HG03432 (cell line): ENCODE measurements at regions not wholly inside any gene's neighbourhood (a gene's known extent, or its start where the extent isn't known, plus 50 kb on each side); places are given as distances from the start of the nearest gene placed in this dataset.

Experiments used
- ATAC-seq: cut with Tn5 transposase; IDR thresholded peaks from one replicate; pipeline ENCODE4 v1.9.1; 2021; ENCODE audit warnings: mild to moderate bottlenecking, moderate library complexity; ENCODE audit not compliant: unreplicated experiment

DNA sequence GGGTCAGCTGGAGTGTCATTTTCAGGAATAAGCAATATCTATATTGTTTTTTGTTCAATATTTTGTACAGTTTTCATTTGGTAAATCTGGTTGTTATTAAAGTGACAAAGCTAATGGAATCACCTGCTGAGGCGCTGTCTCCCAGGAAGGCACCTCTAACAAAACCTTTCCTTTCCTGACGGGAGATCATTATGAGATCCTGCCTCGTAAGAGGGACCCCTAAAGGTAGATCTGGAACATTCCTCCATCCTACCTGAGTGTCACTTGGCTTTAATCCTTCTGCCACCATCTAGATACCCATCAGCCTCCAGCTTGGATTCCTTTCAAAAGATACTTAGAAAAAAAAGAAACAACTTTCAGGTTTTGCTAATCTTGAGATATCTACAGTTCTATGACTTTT lies 157.7 kb downstream of the FAT3 start:
- ATAC-seq: no peak

DNA sequence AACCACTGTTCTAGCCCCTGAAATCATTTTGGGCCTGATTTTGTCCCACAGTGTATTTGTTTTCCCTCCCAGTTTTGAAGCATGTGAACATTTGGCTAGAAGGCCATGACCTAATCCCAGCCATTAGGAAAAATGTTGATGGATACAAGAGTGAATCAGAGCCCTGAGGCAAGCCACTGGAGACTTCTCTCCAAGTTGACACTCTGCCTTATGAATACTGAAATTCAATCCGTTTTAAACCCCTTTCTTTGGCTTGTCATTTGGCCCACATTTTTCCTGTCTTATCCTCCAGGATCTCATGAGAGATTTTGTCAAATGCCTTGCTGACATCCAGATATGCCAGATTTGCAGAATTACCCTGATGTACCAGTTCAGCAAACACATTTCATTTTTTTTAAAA lies 158.8 kb downstream of the FAT3 start:
- no peak for ATAC-seq

DNA sequence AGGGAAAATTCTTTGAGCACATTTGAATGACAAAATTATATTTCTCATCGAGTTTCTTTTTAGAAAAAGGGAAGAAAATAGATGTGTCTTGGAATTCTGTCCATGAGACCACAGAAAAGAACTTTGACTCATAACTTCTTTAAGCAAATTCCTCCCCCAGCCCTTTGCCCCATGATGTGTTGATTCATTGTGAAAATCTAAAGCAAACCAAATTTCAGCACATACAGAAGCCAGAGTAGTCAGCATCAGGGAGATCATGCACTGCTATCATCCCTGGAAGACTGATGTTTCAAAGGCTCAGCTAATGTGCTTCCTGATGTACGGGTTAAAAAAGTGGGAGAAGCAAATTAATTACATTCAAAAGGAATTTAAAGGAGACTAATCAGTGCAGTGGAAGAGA lies 159.7 kb downstream of the FAT3 start:
- ATAC-seq: no peak

DNA sequence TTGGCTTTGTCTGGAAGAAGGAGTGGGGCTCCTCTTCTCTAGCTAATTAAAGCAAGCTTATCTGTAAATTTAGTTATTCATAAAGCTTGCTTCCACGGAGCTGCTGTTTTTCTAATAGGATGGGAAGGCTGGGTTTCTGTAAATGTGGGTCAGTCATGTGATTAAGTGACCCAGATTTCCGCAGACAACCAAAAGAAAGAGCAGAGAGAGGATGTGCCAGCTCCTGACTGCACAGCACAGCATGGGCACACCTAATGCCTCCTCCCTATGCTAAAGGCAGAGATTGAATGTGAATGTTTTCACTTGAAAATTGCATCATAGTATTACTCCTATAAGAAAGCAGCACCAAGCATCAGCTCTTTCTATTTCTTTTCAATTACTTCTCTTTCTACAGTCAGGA lies 160.2 kb downstream of the FAT3 start:
- ATAC-seq: no peak

DNA sequence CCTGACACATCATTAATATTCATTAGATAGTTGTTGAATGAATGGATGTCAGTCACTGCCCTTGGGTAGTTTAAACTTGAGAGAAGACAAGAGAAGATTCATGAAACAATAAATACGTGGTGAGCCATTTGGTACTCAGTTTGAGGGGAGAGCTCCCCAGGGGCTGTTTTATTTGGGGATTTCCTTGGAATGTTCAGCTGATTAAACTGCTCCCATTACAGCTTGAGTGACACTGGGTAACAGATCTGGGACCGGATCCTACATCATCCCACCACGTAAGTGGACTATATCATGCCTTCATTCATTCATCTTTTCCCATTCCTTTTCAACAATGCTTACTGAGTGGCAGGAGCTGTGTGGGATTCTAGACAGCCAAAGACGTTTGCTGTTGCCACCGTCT lies 162.0 kb downstream of the FAT3 start:
- no peak for ATAC-seq

DNA sequence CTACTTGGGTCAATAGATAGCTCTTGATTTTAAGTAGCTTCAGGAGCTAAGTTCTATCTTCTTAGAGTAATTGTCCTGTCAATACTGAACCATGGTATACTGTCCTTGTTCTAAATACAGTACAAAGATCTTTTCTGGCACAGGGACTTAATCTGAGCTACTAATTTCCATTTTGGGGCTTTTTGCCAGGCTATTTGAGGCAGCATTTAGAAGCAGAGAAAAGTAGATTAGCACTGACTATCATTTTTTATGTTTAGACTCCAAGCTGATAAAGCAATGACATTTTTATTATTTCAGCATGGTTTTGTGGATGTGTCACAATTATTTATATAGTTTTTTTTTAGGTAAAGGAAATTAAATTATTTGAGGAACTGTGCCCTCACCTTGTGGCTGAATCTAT lies 163.2 kb downstream of the FAT3 start:
- ATAC-seq: no peak

DNA sequence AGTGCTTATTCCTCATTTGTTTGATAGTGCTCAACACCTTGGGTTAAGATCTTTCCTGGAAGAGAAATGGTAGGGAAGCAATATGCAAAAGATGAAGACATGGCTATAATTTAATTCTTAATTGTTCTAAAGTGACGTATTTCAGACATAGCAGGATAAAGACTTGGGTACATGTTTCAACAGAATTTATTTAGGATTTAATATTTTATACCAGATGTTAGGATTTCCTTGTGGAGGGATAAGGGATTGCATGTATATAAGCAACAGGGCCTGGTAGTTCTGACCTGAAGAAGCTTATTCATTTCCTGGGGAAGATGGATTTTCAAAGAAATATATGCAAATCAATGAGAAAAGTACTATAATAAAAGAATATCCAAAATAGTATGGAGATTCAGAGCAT lies 163.8 kb downstream of the FAT3 start:
- ATAC-seq: no peak

DNA sequence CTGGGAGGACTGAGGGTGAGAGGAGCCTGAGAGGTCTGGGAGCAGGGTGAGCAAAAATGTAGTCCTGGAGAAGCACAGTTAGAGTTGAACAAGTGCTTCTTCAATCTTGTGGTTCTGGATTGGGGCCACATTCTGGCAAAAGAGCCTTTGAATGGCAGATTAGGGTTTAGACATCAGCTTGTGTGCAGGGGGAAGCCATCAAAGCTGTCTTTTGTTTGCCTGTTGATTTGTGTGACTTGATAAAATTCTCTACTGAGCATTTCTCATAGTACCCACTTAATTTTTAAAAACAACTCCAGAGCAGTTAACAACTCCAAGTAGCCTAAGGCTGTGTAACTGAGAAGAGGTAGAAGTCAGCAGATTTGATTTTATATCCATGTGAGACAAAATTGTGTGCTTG lies 166.2 kb downstream of the FAT3 start:
- ATAC-seq: no peak

DNA sequence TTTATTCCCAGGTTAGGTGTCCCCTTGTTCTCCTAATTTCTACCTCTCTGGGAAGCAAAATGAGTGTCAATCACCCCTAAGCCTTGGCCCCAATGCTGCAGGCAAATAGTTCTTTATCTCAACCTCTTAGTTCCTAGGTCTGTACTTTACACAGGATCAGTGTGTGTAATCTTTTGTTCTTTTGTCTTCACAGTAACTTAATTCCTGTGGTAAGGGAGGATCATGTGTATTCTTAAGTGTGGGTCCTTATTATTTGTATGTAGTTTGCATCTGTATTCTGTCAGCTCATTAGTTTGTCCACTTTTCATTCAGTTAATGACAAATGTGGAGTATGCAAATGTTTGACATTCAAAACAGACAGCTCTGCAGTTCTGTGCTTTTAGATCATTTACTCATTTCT lies 166.7 kb downstream of the FAT3 start:
- no peak for ATAC-seq

DNA sequence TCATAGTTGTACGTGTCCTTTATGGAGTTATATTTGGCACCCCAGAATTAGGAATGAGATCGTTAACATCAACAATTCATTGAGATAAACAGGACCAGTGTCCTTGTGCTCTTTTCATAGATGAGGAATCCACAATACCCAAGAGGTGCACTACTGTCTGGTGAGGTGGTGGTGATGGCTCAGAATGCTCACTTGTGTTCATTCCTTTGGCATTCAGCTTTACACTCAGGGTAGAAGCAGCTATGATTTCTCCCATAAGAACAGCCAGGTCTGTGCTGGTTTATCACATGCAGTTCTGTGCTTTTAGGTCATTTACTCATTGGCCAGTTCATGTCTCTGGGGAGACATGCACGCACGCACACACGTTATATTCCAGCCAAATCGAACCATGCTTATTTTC lies 167.2 kb downstream of the FAT3 start:
- ATAC-seq: no peak

DNA sequence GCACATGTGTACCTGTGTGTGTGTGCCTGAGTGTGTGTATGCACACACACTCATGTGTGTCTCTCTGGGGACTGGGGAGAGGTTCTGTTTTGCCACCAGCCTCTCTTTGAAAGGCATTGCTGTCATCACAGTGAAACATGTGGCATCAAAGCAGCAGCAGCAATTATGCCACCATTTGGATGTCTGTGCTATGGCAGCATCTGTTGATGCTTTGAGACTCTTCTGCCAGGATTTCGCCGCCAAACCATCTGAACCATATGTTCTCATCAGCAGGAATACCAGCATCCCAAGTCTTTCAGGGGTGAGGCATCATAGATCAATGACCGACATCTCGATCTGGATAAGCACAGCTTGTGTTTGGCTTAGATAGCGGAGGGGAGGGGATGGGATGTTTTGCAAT lies 168.6 kb downstream of the FAT3 start:
- ATAC-seq: no peak

DNA sequence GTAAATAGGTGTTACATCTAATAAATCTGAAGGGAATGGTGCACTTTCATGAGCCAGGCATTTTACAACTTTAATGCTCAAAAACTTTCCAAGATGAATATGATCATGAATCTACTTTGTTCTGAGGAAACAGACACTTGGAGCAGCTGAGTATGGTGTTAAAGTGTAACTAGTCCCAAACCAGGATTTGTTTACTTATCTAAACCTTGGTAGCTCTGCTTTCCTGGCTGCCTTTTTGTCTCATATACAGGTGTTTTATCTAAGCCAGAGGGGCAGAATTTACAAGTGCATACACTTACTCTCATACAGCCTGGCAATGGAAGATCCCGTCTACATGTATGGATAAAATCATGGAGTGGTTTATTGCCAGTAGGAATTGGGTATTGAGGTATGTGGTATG lies 171.5 kb downstream of the FAT3 start:
- ATAC-seq: no peak

DNA sequence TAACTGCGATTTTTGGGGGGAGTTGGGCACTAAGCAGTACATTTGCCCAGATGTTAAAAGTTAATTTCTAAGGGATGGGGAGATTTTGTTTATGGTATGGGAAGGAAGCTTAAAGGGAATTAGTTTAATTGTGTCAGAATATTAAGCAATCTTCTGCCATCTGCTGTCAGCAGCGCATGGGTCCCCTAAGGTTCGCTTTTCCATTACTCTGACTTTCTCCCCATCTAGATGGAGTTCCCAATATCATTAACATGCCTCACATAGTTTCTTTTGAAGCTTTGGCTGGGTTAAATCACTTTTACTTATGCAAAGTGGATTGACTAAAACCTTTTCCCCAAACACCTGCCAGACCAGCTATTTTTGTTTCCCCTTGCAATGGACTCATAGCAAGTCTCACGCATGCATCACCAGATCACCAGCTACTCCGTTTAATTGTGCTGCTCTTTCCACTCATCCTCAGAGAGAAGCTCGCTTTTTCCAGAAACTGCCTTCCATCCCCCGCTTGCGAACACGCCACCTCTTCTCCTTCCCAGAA lies 172.7 kb downstream of the FAT3 start:
- no peak for ATAC-seq

DNA sequence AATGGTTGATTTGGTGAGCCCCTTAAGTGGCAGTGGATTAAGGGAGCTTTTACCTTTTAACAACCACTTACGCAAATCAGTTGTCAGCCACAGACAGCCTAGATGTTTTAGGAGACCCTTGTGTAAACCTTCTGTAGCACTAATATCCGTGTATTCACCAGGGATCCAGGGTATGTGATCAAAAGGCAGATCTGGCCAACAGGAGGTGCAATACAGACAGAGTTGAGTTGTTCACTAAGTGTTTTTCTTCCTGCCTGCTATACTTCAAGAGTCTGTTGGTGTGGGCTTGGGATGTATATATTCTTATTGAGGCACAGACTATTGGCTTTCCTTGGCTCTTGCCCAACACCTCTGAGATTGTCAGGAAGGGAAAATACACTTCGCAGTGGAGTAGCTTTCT lies 175.1 kb downstream of the FAT3 start:
- ATAC-seq: no peak

DNA sequence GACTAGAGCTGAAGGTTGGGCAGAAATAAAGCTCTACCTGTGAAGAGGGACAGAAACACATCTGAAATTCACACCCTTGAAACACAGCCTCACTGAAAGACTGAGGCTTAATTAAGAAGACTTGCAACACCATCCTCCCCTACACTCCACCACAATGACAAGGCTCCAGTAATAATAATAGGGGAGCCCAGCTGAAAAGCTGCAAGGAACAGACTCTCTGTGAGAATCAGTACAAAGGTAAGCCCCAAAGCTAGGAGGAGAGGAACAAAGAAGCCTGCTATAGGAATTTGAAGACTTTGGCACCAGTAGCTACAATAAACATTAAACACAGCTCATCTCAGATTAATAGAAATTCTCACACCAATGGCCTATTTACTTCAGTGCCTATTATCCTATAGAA lies 176.9 kb downstream of the FAT3 start:
- ATAC-seq: no peak

DNA sequence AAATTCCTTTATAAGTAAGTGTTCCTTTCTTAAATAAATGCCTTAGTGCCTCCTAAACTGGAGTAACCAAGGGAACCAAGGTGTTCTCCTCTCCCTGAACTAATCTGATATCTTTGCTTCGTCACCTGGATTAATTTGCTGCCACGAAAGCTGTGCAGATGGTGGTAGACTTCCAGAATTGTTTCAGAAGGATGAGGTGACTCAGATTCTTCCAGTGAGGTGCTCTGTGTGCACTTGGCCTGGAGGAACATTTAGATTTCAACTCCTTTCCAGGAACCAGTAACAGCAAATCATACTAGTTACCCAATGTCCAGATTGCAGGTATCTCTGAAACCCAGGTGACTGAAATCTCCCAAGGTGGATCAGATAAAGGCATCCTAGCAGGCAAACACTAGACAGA lies 181.9 kb downstream of the FAT3 start:
- ATAC-seq: no peak

DNA sequence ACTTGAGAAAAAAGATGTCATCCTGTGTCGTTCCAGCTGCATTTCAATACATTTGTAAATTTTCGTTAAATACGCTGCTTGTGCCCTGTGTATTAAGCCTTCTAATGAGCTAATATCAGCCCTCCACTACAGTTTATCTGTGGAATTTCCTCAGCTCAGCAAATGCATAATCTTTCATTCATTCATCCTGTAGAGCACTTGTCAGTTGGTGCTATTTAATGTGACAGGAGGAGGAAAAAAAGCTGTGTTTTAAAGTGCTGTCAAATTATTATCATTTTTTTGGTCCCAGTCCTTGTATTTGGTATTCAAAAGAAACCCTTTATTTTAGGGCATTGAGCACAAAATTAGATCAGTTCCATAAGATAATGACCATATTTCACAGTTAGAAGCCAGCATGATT lies 184.7 kb downstream of the FAT3 start:
- no peak for ATAC-seq

DNA sequence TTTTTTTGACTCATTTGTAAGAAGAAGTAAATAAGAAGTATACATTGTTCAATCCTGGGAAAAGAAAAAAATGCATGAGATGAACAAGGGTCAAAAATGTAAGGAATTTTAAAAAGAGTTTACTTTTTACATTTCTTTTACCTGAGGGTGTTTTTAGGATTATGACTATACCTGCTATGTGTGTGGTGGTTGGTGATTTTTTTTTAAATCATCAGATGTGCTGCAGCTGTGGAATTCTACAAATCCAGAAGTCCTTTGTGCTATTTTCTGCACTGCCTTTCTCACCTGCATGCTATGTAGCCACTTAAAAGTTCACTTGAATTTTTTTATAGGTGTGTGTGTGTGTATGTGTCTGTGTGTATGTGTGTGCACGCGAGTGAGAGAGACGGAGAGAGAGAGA lies 185.3 kb downstream of the FAT3 start:
- ATAC-seq: no peak

DNA sequence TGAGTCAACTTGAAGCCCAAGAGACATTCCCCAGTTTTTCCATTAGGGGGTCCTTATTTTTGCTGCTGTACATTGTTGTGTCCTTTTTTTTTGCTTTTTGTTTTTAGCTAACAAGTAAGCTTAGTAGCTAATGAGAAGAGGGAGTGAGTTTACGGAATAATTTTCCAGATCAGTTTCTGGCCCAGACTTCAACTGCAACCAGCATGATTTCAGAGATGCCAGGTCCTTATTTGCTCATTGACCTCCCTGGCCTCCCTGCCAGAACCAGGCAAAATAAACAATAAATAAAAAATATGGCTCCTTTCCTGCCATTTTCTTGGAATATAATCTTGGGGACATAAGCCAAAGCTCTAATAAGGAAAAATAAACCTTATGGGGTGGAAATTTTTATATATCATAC lies 185.9 kb downstream of the FAT3 start:
- no peak for ATAC-seq

DNA sequence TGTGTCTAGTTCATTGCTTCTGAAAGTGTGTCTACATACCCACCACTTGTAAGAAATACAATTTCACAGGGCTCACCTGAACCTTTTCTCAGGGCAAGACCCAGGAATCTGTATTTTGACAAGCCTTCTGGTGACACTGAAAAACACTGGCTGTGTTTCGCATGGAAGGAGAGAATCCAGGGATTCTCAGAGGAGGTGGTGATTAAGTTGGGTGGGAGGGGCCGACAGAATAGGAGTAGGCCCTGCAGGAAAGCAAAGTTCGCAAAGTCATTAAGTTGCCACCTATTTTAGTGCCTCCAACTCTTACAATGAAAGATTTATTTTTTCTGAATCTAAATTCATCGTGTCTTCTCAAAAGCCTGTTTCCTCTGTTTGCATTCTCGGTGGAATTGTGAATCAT lies 186.8 kb downstream of the FAT3 start:
- no peak for ATAC-seq

DNA sequence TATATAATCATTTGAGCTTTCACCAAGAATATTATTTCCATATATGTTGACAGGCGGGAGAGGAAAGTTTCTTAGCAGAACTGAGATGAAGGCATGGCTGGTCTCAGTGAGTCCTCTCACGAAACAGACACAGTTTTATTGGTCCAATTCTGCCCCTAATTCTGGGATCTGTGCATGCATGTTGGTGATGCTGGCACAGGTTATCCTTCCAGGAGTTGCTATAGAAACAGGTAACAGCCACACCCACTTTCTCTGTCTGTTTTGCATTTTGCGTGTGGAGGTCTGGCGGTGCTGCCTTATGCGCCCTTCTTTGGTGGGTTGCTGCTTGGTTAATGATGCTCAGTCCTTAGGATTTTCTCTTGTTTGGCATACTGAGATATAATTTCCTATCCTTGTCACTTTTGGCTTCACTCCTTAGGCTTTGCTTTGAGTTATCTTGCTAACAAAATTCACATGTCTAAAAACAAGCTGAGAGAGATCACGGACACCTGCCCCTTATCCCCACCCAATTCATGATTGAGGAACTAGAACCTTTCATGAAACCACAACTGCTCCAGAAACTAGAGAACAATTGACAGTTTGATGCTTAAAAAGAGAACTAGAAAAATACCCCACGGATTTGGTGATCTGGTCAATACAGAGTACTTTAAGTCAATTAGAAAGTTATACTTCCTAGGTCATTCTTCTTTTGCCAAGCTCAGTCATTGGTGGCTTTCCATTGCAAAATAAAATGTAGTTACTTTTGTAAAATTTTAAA lies 189.3 kb downstream of the FAT3 start:
- peak; percentile 93 for ATAC-seq

DNA sequence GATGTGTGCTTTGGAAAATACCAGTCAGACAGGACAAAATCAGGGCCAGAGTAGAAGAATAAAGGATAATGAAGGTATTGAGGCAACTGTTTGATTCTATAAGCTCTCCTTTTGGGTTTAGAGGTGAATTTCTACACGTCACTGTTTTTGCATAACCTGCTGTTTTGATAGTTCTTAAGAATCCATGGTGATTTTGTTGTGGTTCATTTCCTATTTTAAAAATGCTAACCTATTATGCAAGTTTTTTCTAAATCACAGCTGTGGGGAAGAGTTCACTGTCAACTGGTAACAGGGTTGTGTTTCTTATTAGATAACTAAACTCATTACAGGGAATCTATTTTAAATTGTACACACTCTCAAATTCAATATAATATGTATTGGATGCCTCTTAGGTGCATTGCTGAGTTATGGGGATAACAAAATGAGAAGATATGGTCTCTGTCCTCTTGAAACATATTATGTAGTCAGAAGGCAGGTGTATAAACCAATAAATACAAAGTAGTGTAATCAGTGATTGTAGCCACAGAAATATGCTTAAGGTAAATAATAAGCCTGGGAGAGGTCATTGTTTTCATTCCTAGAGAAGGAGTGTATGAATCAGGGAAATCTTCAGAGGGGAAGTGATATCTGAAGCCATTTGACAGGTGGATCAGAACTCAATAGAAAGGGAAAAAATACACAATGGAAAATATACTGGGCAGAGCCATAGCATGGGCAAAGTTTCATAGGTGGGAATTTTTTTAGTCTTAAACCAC lies 192.5 kb downstream of the FAT3 start:
- no peak for ATAC-seq
